SW480 (cell line): ENCODE measurements at regions not wholly inside any gene's neighbourhood (a gene's known extent, or its start where the extent isn't known, plus 50 kb on each side); places are given as distances from the start of the nearest gene placed in this dataset.
"Not testable (repeated sequence)": the region's sequence is repeated elsewhere in the genome, so short reads cannot be mapped to it uniquely, and the experiment has no call there.

Experiments
- DNase-seq: peaks from one replicate; pipeline ENCODE4 v3.0.0-alpha.2; 2016; ENCODE audit warnings: low spot score

GRCh38 chr9:104195142-104195541 is 101.0 kb downstream of the SMC2 start:
- not testable (repeated sequence) for DNase-seq

GRCh38 chr9:104200456-104200994 is 106.4 kb downstream of the SMC2 start:
- no peak for DNase-seq

- no peak for DNase-seq
Observed at GRCh38 chr9:104206766-104207165, 112.7 kb downstream of the SMC2 start.

- no peak for DNase-seq
Observed at GRCh38 chr9:104209387-104209786, 115.3 kb downstream of the SMC2 start.

GRCh38 chr9:104227108-104227507 is 133.0 kb downstream of the SMC2 start:
- no peak for DNase-seq

GRCh38 chr9:104232781-104233341 is 138.8 kb downstream of the SMC2 start:
- no peak for DNase-seq

- no peak for DNase-seq
Observed at GRCh38 chr9:104233366-104233765, 139.3 kb downstream of the SMC2 start.

GRCh38 chr9:104234632-104235337 is 140.7 kb downstream of the SMC2 start:
- DNase-seq: not testable (repeated sequence)

- not testable (repeated sequence) for DNase-seq
Observed at GRCh38 chr9:104235347-104236120, 141.4 kb downstream of the SMC2 start.

- DNase-seq: no peak
Observed at GRCh38 chr9:104238668-104239067, 144.6 kb downstream of the SMC2 start.

- DNase-seq: no peak
Observed at GRCh38 chr9:104240890-104241289, 146.8 kb downstream of the SMC2 start.

- DNase-seq: no peak
Observed at GRCh38 chr9:104245925-104246324, 151.8 kb downstream of the SMC2 start.

- DNase-seq: no peak
Observed at GRCh38 chr9:104247899-104248460, 153.9 kb downstream of the SMC2 start.

GRCh38 chr9:104256031-104256695 is 162.1 kb downstream of the SMC2 start:
- DNase-seq: no peak

GRCh38 chr9:104256696-104257062 is 162.6 kb downstream of the SMC2 start:
- DNase-seq: no peak

GRCh38 chr9:104258296-104259011 is 164.3 kb downstream of the SMC2 start:
- no peak for DNase-seq

GRCh38 chr9:104260004-104260403 is 165.9 kb downstream of the SMC2 start:
- DNase-seq: no peak

- no peak for DNase-seq
Observed at GRCh38 chr9:104263942-104264341, 169.8 kb downstream of the SMC2 start.

GRCh38 chr9:104264431-104264830 is 170.3 kb downstream of the SMC2 start:
- DNase-seq: no peak

- DNase-seq: no peak
Observed at GRCh38 chr9:104269374-104269773, 175.3 kb downstream of the SMC2 start.
